Renal cortex interstitium (tissue), 11 donors: ENCODE measurements at regions not wholly inside any gene's neighbourhood (a gene's known extent, or its start where the extent isn't known, plus 50 kb on each side); places are given as distances from the start of the nearest gene placed in this dataset.
"Not testable (repeated sequence)": the region's sequence is repeated elsewhere in the genome, so short reads cannot be mapped to it uniquely, and the experiment has no call there.

Experiments used
- DNase-seq, 11 donors: peaks; one replicate each; pipeline ENCODE4 v3.0.0-alpha.2; 2013; ENCODE audit warnings: low read depth in 9 of 11, low spot score in 4 of 11; ENCODE audit errors: extremely low read depth in 1 of 11

DNA sequence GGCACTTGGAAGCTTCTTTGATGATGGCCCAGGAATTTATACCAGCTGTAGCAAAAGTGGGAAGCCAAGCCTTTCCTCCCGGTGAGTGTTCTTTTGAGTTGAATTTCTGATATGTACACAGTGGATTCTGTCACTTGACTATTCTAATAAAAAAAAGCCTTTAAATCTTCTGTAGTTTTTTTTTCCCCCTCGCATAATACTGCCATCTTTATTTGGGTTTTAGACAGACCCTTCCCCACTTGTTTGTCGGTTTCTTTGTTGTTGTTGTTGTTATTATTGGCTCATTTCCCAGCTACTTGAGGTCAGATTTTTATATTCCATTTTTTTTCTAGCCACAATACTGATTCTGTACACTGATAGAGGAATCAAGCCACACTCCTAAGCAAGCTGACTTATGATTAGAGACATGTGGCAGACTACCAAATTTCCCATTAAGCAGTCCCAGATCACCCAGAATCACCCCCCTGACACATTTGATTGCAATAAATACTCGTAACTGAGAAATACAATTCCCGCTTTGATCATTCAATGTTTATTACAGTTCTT is 122.4 kb upstream of the IL12A start:
- no peak for DNase-seq

DNA sequence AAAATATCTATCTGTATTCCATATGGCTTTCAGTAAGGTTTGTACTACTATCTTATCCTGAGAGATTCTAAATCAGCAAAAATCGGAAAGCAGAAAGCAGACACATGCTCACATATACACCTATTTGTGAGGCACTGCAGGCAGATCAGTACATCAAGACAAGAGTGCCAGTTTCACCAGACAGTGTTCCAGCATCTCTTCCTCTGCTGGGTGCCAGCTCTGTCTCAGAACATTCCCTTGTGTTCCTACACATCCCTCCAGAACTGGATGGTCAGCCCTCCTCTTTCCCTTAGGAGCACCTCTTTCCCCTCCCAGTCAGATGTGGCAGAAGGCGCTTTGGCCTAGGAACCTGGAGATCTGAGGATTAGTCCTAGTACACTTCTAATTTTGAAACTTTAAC is 121.3 kb upstream of the IL12A start:
- DNase-seq = no peak

GRCh38 chr3:159870723-159871122 is 117.9 kb upstream of the IL12A start:
- no peak for DNase-seq

- DNase-seq = no peak
Observed at GRCh38 chr3:159872374-159873109, 116.1 kb upstream of the IL12A start.

DNA sequence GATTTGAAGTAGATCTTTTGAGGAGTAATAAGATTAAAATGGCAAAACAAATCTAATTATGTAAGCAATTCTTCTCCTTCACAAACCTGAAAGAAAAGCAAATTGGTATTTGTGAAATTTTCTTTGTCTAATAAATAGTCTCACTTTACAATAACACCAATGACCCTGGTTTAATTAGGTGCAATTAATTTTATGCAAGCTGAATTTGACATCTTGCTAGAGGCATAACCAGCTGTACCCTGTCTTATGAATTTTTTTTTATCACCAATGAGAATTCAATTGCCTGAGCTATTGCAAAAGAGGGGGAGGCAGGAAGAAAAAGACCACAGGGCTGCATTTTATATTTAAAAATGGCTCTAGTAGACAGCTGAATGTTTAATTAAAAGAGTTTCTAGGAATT is 113.5 kb upstream of the IL12A start:
- DNase-seq = no peak

- DNase-seq = no peak
Observed at GRCh38 chr3:159877924-159878323, 110.7 kb upstream of the IL12A start.

GRCh38 chr3:159879146-159879545 is 109.5 kb upstream of the IL12A start:
- DNase-seq = no peak

GRCh38 chr3:159879598-159879997 is 109.0 kb upstream of the IL12A start:
- no peak for DNase-seq

GRCh38 chr3:159881208-159881607 is 107.4 kb upstream of the IL12A start:
- no peak for DNase-seq

DNA sequence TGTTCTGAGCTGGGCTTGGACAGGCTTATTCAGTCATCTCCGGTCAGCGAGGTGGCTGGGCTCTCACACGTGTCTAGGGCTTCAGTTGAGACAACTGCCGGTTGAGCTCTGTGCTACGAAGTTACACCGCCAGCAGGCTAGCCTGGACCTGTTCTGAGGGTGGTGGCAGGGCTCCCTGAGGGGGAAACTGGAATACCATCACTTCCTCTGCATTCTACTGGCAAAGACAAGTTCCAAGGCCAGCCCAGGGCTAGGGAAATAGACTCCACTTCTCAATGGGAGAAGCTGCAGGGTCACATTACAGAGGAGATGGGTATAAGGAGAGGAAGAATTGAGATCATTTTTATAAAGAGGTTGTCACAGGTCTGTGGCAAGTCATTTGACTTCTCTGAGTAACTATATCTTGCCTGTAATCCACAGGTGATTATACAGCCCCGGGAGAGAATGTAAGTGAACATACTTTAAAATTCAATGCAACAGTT is 106.8 kb upstream of the IL12A start:
- no peak for DNase-seq

GRCh38 chr3:159882367-159882766 is 106.3 kb upstream of the IL12A start:
- no peak for DNase-seq

- DNase-seq = no peak
Observed at GRCh38 chr3:159882790-159883779, 105.5 kb upstream of the IL12A start.

DNA sequence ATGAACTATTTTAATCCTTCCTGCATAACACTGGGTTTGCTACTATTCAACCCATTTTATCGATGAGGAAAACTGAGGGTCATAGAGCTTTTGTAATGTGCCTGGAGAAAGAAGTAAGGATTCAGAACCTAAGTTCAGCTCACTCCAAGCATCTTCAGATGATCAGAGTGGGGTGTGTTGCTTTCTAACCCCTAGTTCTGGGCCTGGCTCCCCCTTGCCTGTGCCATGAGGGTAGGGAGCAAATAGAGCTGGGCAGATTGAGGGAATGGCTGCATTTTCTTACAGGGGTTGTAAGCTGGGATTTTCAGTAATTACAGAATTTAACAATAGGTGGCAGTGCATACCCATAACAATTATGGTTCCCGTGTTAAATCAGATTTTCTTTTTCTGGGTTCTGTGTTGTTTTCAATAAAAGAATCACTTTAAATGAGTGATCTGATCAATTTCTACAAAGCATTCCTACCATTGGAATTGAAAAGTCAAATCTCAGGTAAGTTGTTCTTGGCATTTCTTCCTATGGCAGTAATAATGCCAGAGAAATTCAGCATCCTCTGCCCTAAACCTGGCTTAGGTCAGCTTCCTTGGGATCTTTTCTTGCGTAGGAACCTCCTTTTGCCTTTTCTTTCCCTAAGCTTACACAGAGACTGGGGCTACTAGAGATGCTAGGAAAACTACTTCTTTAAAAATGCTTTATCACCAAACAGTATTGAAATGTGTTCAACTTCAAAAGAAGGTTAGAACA is 103.8 kb upstream of the IL12A start:
- DNase-seq = no peak

- DNase-seq = no peak
Observed at GRCh38 chr3:159886050-159886449, 102.6 kb upstream of the IL12A start.

- DNase-seq = not testable (repeated sequence)
Observed at GRCh38 chr3:159886530-159886929, 102.1 kb upstream of the IL12A start.

DNA sequence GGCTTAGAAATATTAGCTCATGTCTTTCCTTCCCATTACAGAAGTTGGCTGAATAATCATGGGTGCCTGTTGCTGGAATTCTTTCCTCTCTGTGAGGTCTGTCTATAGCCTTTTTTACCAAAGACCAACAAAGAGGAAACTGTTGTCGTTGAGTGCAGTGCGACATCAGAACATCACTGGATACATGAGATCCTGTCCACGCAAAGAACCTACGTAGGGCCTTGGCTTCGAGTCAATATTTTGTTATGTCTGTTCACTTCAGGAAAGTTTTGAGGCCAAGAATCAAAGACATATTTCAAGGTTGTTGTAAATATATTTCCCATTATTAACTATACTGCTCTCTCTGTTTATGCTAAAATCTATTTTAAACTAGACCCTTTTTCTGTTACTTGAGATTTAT is 101.5 kb upstream of the IL12A start:
- DNase-seq = no peak

DNA sequence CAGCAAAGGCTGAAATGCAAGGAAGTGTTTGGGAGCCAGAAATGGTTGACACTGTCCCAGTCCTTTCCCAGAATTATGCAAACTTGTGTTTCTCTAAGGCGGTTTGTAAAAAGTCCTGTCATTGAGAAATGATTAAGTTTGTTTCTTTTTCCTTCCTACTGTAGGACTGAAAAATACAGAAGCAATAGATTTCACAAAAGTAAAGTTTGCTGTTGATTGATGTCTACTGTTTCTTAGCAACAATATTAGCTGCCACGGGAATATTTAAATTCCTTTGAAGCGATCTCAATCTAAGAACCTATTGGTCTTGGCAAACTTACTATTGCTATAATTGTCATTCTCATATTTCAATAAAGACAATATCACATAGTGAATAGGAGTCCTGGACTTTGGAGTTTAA is 100.7 kb upstream of the IL12A start:
- DNase-seq = no peak

GRCh38 chr3:159892171-159892795 is 96.4 kb upstream of the IL12A start:
- no peak for DNase-seq

GRCh38 chr3:159892801-159893200 is 95.8 kb upstream of the IL12A start:
- no peak for DNase-seq
